Caco-2 (cell line): ENCODE measurements at regions not wholly inside any gene's neighbourhood (a gene's known extent, or its start where the extent isn't known, plus 50 kb on each side); places are given as distances from the start of the nearest gene placed in this dataset.

Experiments
- BruUV-seq: library from RNA; stranded (reverse); fragments of 400-500 nt; replicated peaks from 2 replicates; lab custom pipeline; 2021; lab: Mats Ljungman, UMichigan
- CTCF ChIA-PET: fragments of 300-600 bp; sonication (Branson Sonifier 250); formaldehyde crosslinking; loops from one replicate; lab custom pipeline; 2022; ENCODE audit warnings: antibody characterized with exemption; lab: Charles Lee
- POLR2A ChIA-PET: fragments of 300-600 bp; sonication (Branson Sonifier 250); formaldehyde crosslinking; loops from one replicate; lab custom pipeline; 2022; ENCODE audit warnings: antibody characterized with exemption; lab: Charles Lee
- DNase-seq, 2 experiments: peaks; one replicate each; pipeline versions ENCODE4 v3.0.0 to v3.0.0-alpha.2; 2020 to 2022
- H3K27me3 ChIP-seq: replicated peaks from 2 replicates; pipeline ENCODE4 v1.6.0; 2011; ENCODE audit warnings: low read length; ENCODE audit not compliant: control insufficient read depth, insufficient read depth
- H3K36me3 ChIP-seq: 2 replicates; pipeline ENCODE4 v1.5.1; 2011; ENCODE audit warnings: low read length; ENCODE audit not compliant: control insufficient read depth, insufficient read depth
- H3K4me1 ChIP-seq: fragments of 250-450 bp; sonication (Bioruptor Pico); 2 replicates; pipeline ENCODE4 v1.5.1; 2020; ENCODE audit warnings: mild to moderate bottlenecking
- H3K4me3 ChIP-seq: 2 replicates; pipeline ENCODE4 v1.5.1; 2011; ENCODE audit warnings: low read depth, mild to moderate bottlenecking, control low read depth, low read length
- H3K9me3 ChIP-seq: fragments of 250-450 bp; sonication (Bioruptor Pico); 2 replicates; pipeline ENCODE4 v1.5.1; 2020; ENCODE audit warnings: mild to moderate bottlenecking, moderate library complexity
- H3K27ac Mint-ChIP-seq: one replicate; pipeline ENCODE4 v1.8.0; 2022; ENCODE audit warnings: mixed read lengths; ENCODE audit not compliant: unreplicated experiment
- H3K27me3 Mint-ChIP-seq: one replicate; pipeline ENCODE4 v1.8.0; 2022; ENCODE audit warnings: mixed read lengths; ENCODE audit not compliant: insufficient read depth, unreplicated experiment
- H3K36me3 Mint-ChIP-seq: one replicate; pipeline ENCODE4 v1.8.0; 2022; ENCODE audit warnings: mild to moderate bottlenecking, mixed read lengths; ENCODE audit not compliant: insufficient read depth, unreplicated experiment
- H3K4me1 Mint-ChIP-seq: one replicate; pipeline ENCODE4 v1.8.0; 2022; ENCODE audit warnings: low read depth, mixed read lengths; ENCODE audit not compliant: unreplicated experiment
- H3K4me3 Mint-ChIP-seq: one replicate; pipeline ENCODE4 v1.8.0; 2022; ENCODE audit warnings: mild to moderate bottlenecking, moderate library complexity, mixed read lengths; ENCODE audit not compliant: unreplicated experiment
- H3K9me3 Mint-ChIP-seq: one replicate; pipeline ENCODE4 v1.8.0; 2022; ENCODE audit warnings: mixed read lengths; ENCODE audit not compliant: unreplicated experiment
- CTCF ChIP-seq, 2 experiments: fragments of 200-600 bp in 1 of 2; IDR thresholded peaks; 1 replicate in 1 of 2; 2 replicates in 1 of 2; pipeline versions ENCODE4 v1.5.1 to v1.8.0; 2011 to 2022; ENCODE audit warnings: antibody characterized with exemption in 1 of 2, control low read depth in 1 of 2, inconsistent platforms in 1 of 2, low read depth in 1 of 2, low read length in 1 of 2, mild to moderate bottlenecking in 1 of 2, moderate library complexity in 1 of 2; ENCODE audit not compliant: insufficient read depth in 1 of 2, severe bottlenecking in 1 of 2, unreplicated experiment in 1 of 2
- intact Hi-C: fragments of 100-400 bp; cut with micrococcal nuclease; formaldehyde crosslinking; loops from one replicate; pipeline ENCODE4 v1.10.0; 2022; ENCODE audit not compliant: unreplicated experiment

GRCh38 chr15:54836052-54836795, 360.5 kb downstream of the RSL24D1 start:
- no peak overlapping the region for H3K4me3 ChIP-seq
- Mint-ChIP-seq H3K36me3 (no peaks in the 10 kb centered on the region), H3K9me3 (no peaks in the 10 kb centered on the region), H3K4me1 (no peaks in the 10 kb centered on the region), H3K27me3 (peaks cover 4% of the 10 kb centered on the region), H3K4me3 (no peak overlapping the region), H3K27ac (no peak overlapping the region)
- no TSS peak for BruUV-seq
- ChIA-PET POLR2A (no interaction called here), CTCF (no interaction called here)
- H3K4me1 ChIP-seq, result no peaks in the 10 kb centered on the region
- TF ChIP-seq CTCF (IDR thresholded peaks at IDR 0.05; ENCODE audit: insufficient read depth in 1 of 2, low read depth in 1 of 2, low read length in 1 of 2, severe bottlenecking in 1 of 2, unreplicated experiment in 1 of 2), result no peak
- DNase-seq, result no peak
- no peaks in the 10 kb centered on the region for H3K9me3 ChIP-seq
- H3K27me3 ChIP-seq, result no peaks in the 10 kb centered on the region
- intact Hi-C loops, result no loop called here
- no peaks in the 10 kb centered on the region for H3K36me3 ChIP-seq

GRCh38 chr15:54829821-54830220, 366.9 kb downstream of the RSL24D1 start:
- no peaks in the 10 kb centered on the region for H3K4me1 Mint-ChIP-seq
- BruUV-seq, result no TSS peak

GRCh38 chr15:54820811-54821210, 375.9 kb downstream of the RSL24D1 start:
- no peak overlapping the region for H3K4me3 Mint-ChIP-seq
- H3K36me3 ChIP-seq, result no peaks in the 10 kb centered on the region
- H3K4me3 ChIP-seq, result no peak overlapping the region
- BruUV-seq, result no TSS peak
- no peaks in the 10 kb centered on the region for H3K9me3 Mint-ChIP-seq
- H3K9me3 ChIP-seq, result no peaks in the 10 kb centered on the region
- no peak for TF ChIP-seq CTCF (IDR thresholded peaks at IDR 0.05; ENCODE audit: insufficient read depth in 1 of 2, low read depth in 1 of 2, low read length in 1 of 2, severe bottlenecking in 1 of 2, unreplicated experiment in 1 of 2)
- peaks cover 16% of the 10 kb centered on the region for H3K27me3 Mint-ChIP-seq
- H3K27me3 ChIP-seq, result no peaks in the 10 kb centered on the region
- no peaks in the 10 kb centered on the region for H3K36me3 Mint-ChIP-seq
- no peak overlapping the region for H3K27ac Mint-ChIP-seq
- POLR2A ChIA-PET, result no interaction called here
- no peaks in the 10 kb centered on the region for H3K4me1 ChIP-seq
- intact Hi-C loops, result no loop called here
- no peak for DNase-seq
- H3K4me1 Mint-ChIP-seq, result no peaks in the 10 kb centered on the region
- CTCF ChIA-PET, result no interaction called here

More at GRCh38 chr15:54829821-54830220, 366.9 kb downstream of the RSL24D1 start:
- Histone ChIP-seq H3K4me3 (no peak overlapping the region), H3K27me3 (no peaks in the 10 kb centered on the region), H3K9me3 (no peaks in the 10 kb centered on the region), H3K4me1 (no peaks in the 10 kb centered on the region), H3K36me3 (no peaks in the 10 kb centered on the region)
- no peak for TF ChIP-seq CTCF (IDR thresholded peaks at IDR 0.05; ENCODE audit: insufficient read depth in 1 of 2, low read depth in 1 of 2, low read length in 1 of 2, severe bottlenecking in 1 of 2, unreplicated experiment in 1 of 2)
- DNase-seq, result no peak
- Mint-ChIP-seq H3K9me3 (no peaks in the 10 kb centered on the region), H3K4me3 (no peak overlapping the region), H3K36me3 (no peaks in the 10 kb centered on the region), H3K27me3 (peaks cover 6% of the 10 kb centered on the region), H3K27ac (no peak overlapping the region)
- intact Hi-C loops, result no loop called here
- CTCF ChIA-PET, result no interaction called here
- POLR2A ChIA-PET, result no interaction called here
